Activated CD4-positive, alpha-beta T cell treated with anti-CD3 and anti-CD28 coated beads for 24 hours (primary cell): ENCODE measurements at regions not wholly inside any gene's neighbourhood (a gene's known extent, or its start where the extent isn't known, plus 50 kb on each side); places are given as distances from the start of the nearest gene placed in this dataset.

Source experiments
- DNase-seq, 2 donors: peaks; one replicate each; pipeline ENCODE4 v3.0.0-alpha.2; 2020; ENCODE audit warnings: low read depth in 2 of 2

- no peak for DNase-seq
Measured at GRCh38 chr12:40557980-40558379, 134.3 kb upstream of the CNTN1 start.

GRCh38 chr12:40559865-40560264 lies 132.4 kb upstream of the CNTN1 start:
- no peak for DNase-seq

GRCh38 chr12:40560848-40561247 lies 131.4 kb upstream of the CNTN1 start:
- no peak for DNase-seq

GRCh38 chr12:40561395-40561966 lies 130.8 kb upstream of the CNTN1 start:
- no peak for DNase-seq

- DNase-seq, result no peak
Measured at GRCh38 chr12:40565029-40565633, 127.1 kb upstream of the CNTN1 start.

GRCh38 chr12:40566271-40566670 lies 126.0 kb upstream of the CNTN1 start:
- DNase-seq, result no peak

GRCh38 chr12:40569626-40570179 lies 122.5 kb upstream of the CNTN1 start:
- DNase-seq, result no peak

- no peak for DNase-seq
Measured at GRCh38 chr12:40573024-40573423, 119.2 kb upstream of the CNTN1 start.

GRCh38 chr12:40575987-40576386 lies 116.3 kb upstream of the CNTN1 start:
- no peak for DNase-seq

- no peak for DNase-seq
Measured at GRCh38 chr12:40577834-40578233, 114.4 kb upstream of the CNTN1 start.

- DNase-seq, result no peak
Measured at GRCh38 chr12:40579687-40580086, 112.6 kb upstream of the CNTN1 start.

GRCh38 chr12:40580346-40580745 lies 111.9 kb upstream of the CNTN1 start:
- no peak for DNase-seq

- no peak for DNase-seq
Measured at GRCh38 chr12:40581889-40582288, 110.3 kb upstream of the CNTN1 start.

- DNase-seq, result no peak
Measured at GRCh38 chr12:40583743-40584142, 108.5 kb upstream of the CNTN1 start.

GRCh38 chr12:40584763-40585162 lies 107.5 kb upstream of the CNTN1 start:
- DNase-seq, result no peak

GRCh38 chr12:40586823-40587222 lies 105.4 kb upstream of the CNTN1 start:
- DNase-seq, result no peak

GRCh38 chr12:40587421-40587820 lies 104.8 kb upstream of the CNTN1 start:
- DNase-seq, result no peak

- DNase-seq, result no peak
Measured at GRCh38 chr12:40587970-40588369, 104.3 kb upstream of the CNTN1 start.

- no peak for DNase-seq
Measured at GRCh38 chr12:40597133-40597532, 95.1 kb upstream of the CNTN1 start.

- DNase-seq, result no peak
Measured at GRCh38 chr12:40598073-40598472, 94.2 kb upstream of the CNTN1 start.

GRCh38 chr12:40602562-40602961 lies 89.7 kb upstream of the CNTN1 start:
- no peak for DNase-seq

GRCh38 chr12:40614923-40615322 lies 77.3 kb upstream of the CNTN1 start:
- DNase-seq, result no peak

- no peak for DNase-seq
Measured at GRCh38 chr12:40615590-40615989, 76.6 kb upstream of the CNTN1 start.
